ENCODE measurements at regions not wholly inside any gene's neighbourhood (a gene's known extent, or its start where the extent isn't known, plus 50 kb on each side); places are given as distances from the start of the nearest gene placed in this dataset.

GRCh38 chr12:123038486-123038885 is 58.0 kb downstream of the ARL6IP4 start:
- TF ChIP-seq CTCF (IDR thresholded peaks at IDR 0.05; ENCODE audit: insufficient read depth, low read depth, low read length) (no peak), EZH2 (IDR thresholded peaks at IDR 0.05; ENCODE audit: insufficient read depth, low read length) (no peak)

Measured in astrocyte (in vitro differentiated cells and primary cell).